ENCODE measurements at regions not wholly inside any gene's neighbourhood (a gene's known extent, or its start where the extent isn't known, plus 50 kb on each side); places are given as distances from the start of the nearest gene placed in this dataset.

DNA sequence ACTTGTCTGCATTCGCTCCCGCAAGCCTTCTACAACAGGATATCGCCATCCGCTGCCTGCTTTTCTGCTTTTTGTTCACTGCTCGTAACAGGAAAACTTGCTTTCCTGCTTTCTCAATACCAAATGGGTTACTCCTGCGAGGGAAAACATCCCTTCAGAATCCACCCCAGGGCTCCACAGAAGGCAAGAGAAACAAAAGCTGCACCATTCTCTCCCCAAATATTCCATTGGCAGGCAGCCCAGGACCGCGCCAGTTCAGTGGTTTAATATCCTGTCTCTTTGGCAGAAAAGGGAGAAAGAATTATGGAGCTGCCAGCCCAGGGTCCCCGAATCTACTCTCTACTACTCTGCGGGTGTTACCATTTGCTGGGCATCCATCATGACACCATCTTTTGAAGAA is 84.7 kb upstream of the DOCK9 start:
- Histone ChIP-seq H3K27ac (ENCODE audit: extremely low read length, insufficient read depth, low read length) (no peak overlapping the region), H3K4me2 (ENCODE audit: low read depth, low read length) (no peak overlapping the region), H3K4me3 (replicated peaks in 1 of 3; ENCODE audit: insufficient read depth in 1 of 3, low read depth in 2 of 3, low read length in 3 of 3) (no peak overlapping the region), H3K79me2 (ENCODE audit: insufficient read depth, low read length) (no peaks in the 10 kb centered on the region), H3K9ac (ENCODE audit: insufficient read depth, low read depth, low read length) (no peak overlapping the region), H3K27me3 (ENCODE audit: control insufficient read depth in 1 of 2, insufficient read depth in 2 of 2, low read length in 2 of 2) (no peaks in the 10 kb centered on the region), H3K4me1 (ENCODE audit: insufficient read depth, low read length) (no peaks in the 10 kb centered on the region), H4K20me1 (ENCODE audit: insufficient read depth, low read length) (no peaks in the 10 kb centered on the region), H3K9me3 (ENCODE audit: low read length) (no peaks in the 10 kb centered on the region), H2AFZ (ENCODE audit: low read length) (no peak overlapping the region), H3K36me3 (replicated peaks in 1 of 2; ENCODE audit: control insufficient read depth in 1 of 2, insufficient read depth in 2 of 2, low read length in 2 of 2) (no peaks in the 10 kb centered on the region)
- ATAC-seq: no peak
- intact Hi-C loops (cut with micrococcal nuclease; ENCODE audit: unreplicated experiment) (no loop called here), in situ Hi-C loops (cut with HindIII; ENCODE audit: extremely low pct_ligation_motif_present, low pct_unique_long_range_greater_than_20kb) (no loop called here)
- WGBS (ENCODE audit: low lambda C conversion rate): 87% methylated on average over 10 of the region's 10 CpGs
- no TSS peak for BruUV-seq (replicated peaks)
- POLR2A ChIA-PET: no interaction called here
- no peak for DNase-seq (ENCODE audit: low spot score)
- TF ChIP-seq ZFP37 (CRISPR knock-in tag; IDR thresholded peaks at IDR 0.05; ENCODE audit: borderline replicate concordance) (no peak), SNAPC2 (CRISPR knock-in tag; IDR thresholded peaks at IDR 0.05) (no peak), ARNTL (CRISPR knock-in tag; IDR thresholded peaks at IDR 0.05) (no peak), PRMT3 (CRISPR knock-in tag; IDR thresholded peaks at IDR 0.05; ENCODE audit: borderline replicate concordance, low read depth) (no peak), ZNF34 (CRISPR knock-in tag; IDR thresholded peaks at IDR 0.05; ENCODE audit: borderline replicate concordance) (no peak), ZZZ3 (CRISPR knock-in tag; IDR thresholded peaks at IDR 0.05; ENCODE audit: borderline replicate concordance) (no peak)
- TF ChIP-seq, protein P1, sequence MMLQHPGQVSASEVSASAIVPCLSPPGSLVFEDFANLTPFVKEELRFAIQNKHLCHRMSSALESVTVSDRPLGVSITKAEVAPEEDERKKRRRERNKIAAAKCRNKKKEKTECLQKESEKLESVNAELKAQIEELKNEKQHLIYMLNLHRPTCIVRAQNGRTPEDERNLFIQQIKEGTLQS (CRISPR knock-in tag; IDR thresholded peaks at IDR 0.05): no peak
- TF ChIP-seq, protein P2, sequence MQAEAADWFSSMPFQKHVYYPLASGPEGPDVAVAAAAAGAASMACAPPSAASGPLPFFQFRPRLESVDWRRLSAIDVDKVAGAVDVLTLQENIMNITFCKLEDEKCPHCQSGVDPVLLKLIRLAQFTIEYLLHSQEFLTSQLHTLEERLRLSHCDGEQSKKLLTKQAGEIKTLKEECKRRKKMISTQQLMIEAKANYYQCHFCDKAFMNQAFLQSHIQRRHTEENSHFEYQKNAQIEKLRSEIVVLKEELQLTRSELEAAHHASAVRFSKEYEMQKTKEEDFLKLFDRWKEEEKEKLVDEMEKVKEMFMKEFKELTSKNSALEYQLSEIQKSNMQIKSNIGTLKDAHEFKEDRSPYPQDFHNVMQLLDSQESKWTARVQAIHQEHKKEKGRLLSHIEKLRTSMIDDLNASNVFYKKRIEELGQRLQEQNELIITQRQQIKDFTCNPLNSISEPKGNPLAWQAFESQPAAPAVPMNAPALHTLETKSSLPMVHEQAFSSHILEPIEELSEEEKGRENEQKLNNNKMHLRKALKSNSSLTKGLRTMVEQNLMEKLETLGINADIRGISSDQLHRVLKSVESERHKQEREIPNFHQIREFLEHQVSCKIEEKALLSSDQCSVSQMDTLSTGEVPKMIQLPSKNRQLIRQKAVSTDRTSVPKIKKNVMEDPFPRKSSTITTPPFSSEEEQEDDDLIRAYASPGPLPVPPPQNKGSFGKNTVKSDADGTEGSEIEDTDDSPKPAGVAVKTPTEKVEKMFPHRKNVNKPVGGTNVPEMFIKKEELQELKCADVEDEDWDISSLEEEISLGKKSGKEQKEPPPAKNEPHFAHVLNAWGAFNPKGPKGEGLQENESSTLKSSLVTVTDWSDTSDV (CRISPR knock-in tag; IDR thresholded peaks at IDR 0.05): no peak
- CTCF ChIA-PET (ENCODE audit: low intra/inter-chr PET ratio, low total read pairs): no interaction called here
- no peak for FAIRE-seq

Measured in HepG2 (cell line).